HG02642 (cell line): ENCODE measurements at regions not wholly inside any gene's neighbourhood (a gene's known extent, or its start where the extent isn't known, plus 50 kb on each side); places are given as distances from the start of the nearest gene placed in this dataset.

Experiments
- ATAC-seq: cut with Tn5 transposase; IDR thresholded peaks from one replicate; pipeline ENCODE4 v1.9.1; 2021; ENCODE audit warnings: mild to moderate bottlenecking; ENCODE audit not compliant: unreplicated experiment, poor library complexity

- ATAC-seq = no peak
Measured at GRCh38 chrX:4944767-4945166, 1231.3 kb upstream of the PRKX start.

DNA sequence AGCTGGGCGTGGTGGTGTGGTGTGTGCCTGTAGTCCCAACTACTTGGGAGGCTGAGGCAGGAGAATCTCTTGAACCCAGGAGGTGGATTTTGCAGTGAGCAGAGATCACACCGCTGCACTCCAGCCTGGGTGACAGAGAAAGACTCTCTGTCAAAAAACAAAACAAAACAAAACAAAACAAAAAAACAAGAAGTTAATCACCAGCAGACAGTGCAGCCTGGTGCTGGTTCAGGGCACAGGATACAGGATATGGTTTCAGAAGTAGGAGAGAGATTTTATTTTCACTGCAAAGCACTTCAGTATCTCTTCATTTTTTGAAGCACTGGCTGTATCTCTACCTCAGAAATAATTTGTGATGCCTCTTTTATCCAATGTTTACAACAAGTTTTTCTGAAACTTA is 1222.9 kb upstream of the PRKX start:
- peak; percentile 26 for ATAC-seq

GRCh38 chrX:4935846-4936245 is 1222.4 kb upstream of the PRKX start:
- ATAC-seq = peak; percentile 87

GRCh38 chrX:4935401-4935800 is 1222.0 kb upstream of the PRKX start:
- ATAC-seq = peak; percentile 30

DNA sequence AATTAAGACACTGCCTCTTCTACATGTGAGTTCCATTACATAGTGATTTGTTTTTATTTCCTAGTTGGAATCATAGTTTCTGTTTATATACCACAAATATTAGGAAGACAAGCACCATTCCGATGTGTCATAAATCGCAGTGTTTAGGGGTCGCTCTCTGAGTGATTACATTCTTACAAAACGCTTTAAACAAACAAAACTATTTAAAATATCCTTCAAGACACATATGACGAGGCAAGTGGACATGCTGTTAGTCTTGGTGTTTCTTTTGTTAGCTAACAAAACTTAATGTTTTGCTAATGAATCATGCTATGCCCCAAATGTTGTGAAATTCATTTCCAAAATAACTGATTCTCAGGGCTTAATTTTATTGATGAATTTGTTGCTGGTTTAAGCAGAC is 1219.3 kb upstream of the PRKX start:
- ATAC-seq = no peak

DNA sequence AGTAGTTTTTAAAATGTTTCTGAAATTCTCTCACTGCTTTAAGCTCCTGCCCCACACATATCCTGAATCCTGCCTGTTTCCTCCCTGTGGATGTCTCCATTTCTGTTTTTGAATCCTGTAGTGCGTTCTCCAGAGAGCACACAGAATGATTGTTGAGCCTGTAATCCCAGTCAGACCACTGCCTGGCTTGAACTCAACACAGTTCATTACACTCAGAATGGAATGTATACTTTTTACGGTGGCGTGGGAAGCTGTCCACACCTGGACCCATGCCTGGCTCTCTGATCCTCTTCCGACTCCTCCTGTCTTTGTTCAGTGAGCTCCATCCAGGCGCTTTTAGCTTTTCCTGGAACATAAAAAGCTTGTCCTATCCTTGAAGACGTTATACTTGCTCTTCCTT is 1217.0 kb upstream of the PRKX start:
- ATAC-seq = no peak

DNA sequence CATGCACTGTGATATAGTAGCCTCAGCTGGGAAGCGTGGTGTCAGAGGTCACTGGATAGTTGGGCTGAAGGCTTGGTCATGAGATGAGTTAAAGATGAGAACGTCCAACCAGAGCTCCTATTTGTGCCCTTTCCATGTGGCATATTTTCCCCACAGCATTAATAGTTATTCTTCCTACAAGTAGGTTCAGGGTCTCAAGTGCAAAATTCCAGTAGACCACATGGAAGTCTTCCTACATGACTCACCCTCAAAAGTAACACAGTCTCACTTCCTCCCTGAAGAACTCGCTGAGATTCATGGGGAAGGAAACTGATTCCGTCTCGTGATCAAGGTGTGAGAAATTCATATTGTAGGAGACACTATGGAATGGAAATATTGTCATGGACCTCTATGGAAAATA is 1212.5 kb upstream of the PRKX start:
- ATAC-seq = no peak

DNA sequence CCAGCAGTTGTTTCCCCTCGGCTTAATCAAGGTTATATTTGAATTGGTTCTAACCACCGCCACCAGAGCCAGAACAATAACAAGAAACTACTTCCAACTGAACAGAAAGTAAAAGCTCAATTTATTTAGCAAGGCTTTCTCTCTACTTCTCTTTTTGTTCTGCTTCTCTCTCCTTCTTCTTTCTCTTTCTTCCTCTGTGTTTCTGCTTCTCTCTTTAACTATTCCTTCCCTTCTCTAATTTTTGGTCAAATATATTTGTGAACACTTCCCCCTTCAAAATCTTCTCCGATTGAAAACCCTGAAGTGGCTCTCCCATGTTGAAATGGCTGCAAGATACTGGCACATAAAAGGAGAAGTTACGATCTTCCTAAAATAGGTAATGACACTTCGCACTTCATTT is 1195.9 kb upstream of the PRKX start:
- no peak for ATAC-seq

DNA sequence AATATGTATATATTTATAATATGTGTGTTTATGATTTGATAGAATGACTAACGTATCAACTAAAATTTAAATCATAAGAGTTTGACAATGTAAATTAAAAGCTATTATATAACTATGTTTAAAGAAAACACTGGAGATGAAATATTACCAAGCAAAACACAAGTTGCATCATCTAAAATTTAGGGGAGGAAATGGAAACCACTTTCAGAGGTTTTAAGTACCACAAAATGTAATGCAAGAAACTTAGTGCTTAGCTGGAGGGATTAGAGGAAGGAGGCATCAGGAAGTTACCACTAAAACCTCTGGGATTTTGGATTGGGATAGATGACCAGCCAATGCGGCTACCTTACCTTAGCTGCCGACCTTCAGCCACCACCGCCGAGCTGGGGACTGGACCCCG is 1192.1 kb upstream of the PRKX start:
- no peak for ATAC-seq

DNA sequence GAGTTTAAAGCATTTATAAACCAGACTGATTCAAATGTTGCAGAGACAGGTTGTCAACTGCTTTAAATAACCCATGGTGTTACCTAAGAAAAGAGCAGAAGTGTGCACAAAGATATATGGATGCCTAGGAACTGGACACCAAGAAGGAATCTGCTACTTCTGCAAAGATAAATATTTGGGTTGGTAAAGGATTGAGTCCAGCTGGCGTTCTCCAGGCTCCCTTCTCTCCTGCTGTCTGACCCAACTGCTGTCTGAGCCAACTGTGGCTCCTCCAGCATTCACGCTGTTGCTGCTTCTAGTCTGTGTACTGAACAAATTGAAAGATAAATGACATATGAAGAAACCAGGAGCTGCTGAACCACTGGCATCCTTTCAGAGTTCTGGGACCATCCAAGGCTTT is 1167.8 kb upstream of the PRKX start:
- no peak for ATAC-seq

DNA sequence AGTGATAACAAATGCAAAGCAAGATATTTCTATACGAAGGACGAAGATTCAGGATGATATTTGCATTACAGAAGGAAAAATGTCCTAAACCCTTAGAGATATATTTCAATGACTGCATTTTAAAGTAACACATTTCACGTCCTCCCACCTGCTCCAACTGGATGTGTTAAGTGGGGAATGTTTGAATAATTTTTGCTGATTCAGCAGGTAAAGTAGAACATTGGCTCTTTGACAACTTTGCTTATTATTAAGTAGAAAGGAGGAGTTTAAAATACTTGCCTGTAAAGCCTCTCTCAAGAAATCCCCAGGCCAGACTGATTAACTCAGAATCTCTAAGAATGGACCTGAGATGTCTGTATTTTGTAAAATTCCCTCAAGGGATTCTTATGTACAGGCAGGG is 1165.2 kb upstream of the PRKX start:
- no peak for ATAC-seq

- no peak for ATAC-seq
Measured at GRCh38 chrX:4876268-4876667, 1162.8 kb upstream of the PRKX start.

- no peak for ATAC-seq
Measured at GRCh38 chrX:4851534-4851933, 1138.1 kb upstream of the PRKX start.

- ATAC-seq = no peak
Measured at GRCh38 chrX:4850312-4850711, 1136.9 kb upstream of the PRKX start.

DNA sequence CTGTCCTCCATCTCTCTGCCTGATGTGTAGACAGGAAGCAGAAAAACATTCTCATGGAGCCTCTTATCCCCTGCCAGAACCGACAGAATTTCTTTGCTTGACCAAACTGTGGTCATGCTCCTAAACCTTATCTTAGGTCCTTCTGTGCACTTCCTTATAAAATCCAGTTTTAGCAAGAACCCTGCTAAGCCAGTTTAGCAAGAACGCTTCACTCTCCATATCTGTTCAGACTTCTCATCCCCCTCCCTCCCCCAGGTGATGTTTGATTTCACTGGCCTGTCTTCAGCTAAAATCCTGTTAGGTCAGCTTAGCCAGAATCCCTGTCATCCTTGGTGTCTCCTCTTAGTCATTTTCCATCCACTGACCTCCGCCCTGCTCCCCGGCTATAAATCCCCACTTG is 1130.9 kb upstream of the PRKX start:
- ATAC-seq = no peak

GRCh38 chrX:4841216-4841745 is 1127.8 kb upstream of the PRKX start:
- ATAC-seq = no peak

DNA sequence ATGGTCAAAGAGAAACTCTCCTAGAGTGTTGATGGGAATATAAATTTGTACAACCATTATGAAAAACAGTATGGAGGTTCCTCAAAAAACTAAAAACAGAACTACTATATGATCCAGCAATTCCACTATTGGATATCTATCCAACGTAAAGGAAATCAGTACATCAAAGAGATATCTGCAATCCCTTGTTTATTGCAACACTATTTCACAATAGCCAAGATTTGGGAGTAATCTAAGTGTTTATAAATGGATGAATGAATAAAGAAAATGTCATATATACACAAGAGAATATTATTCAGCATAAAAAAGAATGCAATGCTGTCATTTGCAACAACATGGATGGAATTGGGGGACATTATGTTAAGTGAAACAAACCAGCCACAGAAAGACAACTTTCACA is 1118.1 kb upstream of the PRKX start:
- no peak for ATAC-seq

- ATAC-seq = no peak
Measured at GRCh38 chrX:4830880-4831557, 1117.6 kb upstream of the PRKX start.

DNA sequence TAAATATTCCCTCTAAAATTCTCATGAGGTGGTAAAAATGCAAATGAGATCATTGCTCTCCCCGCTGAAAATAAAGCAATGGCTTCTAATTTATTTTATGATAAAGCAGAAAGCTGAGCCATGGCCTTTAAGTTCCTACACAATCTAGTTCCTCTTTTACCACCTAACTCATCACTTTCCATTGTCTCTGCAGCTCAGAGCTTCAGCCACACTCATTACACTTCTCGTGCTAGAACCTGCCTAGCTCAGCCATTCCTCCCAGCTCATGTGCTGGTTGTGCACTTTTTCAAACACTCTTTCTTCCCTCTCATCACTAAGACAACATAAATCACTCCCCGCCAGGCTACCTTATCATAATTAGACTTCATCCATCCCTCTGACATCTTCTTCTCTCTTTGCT is 1112.1 kb upstream of the PRKX start:
- ATAC-seq = no peak

GRCh38 chrX:4809571-4809970 is 1096.1 kb upstream of the PRKX start:
- ATAC-seq = no peak

DNA sequence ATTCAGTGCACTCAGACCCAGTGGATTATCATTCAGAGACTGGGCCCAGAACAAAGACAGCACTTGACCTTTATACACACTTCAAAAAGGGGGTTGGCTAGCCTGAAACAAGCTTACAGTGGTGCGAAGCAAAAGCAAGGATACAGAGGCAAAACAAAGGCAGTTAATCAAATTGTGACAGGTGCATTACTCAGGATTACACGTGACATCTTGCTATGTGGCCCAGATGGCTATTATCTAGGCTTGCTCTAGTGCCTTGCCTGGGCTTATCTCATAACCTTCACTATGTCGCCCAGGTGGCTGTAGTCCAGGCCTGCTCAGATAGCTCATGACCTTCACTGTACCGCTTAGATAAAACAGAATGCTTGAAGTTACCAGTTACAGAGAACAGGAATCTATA is 1092.1 kb upstream of the PRKX start:
- no peak for ATAC-seq

- no peak for ATAC-seq
Measured at GRCh38 chrX:4800756-4801155, 1087.3 kb upstream of the PRKX start.

DNA sequence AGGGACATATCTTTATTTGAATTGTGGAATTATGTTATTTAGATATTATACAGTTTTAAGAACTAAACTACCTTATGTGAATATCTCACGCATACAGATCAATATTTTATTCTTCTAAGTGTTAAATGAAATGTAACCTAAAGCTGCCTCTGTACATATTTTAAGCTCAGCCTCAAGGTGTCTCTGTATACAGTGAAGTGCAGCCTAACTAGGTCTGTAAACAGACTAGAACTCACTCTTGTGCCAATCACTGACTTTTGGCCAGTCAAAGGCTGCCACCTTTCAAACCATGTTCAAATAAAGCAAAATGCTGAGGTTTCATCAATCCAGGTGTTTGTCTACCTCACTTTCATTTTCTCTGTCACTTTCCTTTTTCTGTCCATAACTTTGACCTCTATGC is 1074.5 kb upstream of the PRKX start:
- ATAC-seq = no peak
